B cell (primary cell): ENCODE measurements at regions not wholly inside any gene's neighbourhood (a gene's known extent, or its start where the extent isn't known, plus 50 kb on each side); places are given as distances from the start of the nearest gene placed in this dataset.
"Not testable (repeated sequence)": the region's sequence is repeated elsewhere in the genome, so short reads cannot be mapped to it uniquely, and the experiment has no call there.

Source experiments
- EZH2 ChIP-seq: IDR thresholded peaks from 2 replicates; pipeline ENCODE4 v1.6.1; 2012; ENCODE audit warnings: borderline replicate concordance, low read depth, mild to moderate bottlenecking, moderate library complexity, low read length; ENCODE audit not compliant: insufficient read depth, poor library complexity, severe bottlenecking
- TF ChIP-seq, protein P1 (sequence below): fragments of 200-600 bp; IDR thresholded peaks from one replicate; pipeline ENCODE4 v1.8.0; 2022; ENCODE audit warnings: antibody characterized with exemption, mild to moderate bottlenecking

DNA sequence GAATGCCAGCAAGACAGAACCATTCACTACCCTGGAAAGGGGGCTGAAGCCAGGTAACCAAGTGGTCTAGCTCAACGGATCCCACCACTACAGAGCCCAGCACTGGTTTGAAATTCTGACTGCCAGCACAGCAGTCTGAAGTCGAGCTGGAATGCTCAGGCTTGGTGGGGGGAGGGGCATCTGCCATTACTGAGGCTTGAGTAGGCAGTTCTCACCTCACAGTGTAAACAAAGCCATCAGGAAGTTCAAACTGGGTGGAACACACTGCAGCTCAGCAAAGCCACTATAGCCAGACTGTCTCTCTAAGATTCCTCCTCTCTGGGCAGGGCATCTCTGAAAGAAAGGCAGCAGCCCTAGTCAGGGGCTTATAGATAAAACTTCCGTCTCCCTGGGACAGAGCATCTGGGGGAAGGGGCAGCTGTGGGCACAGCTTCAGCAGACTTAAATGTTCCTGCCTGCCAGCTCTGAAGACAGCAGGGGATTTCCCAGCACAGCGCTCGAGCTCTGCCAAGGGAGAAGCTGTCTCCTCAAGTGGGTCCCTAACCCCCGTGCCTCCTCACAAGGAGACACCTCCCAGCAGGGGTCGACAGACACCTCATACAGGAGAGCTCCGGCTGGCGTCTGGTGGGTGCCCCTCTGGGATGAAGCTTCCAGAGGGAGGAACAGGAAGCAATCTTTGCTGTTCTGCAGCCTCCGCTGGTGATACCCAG, 188.1 kb upstream of the EDNRA start:
- TF ChIP-seq, protein P1, sequence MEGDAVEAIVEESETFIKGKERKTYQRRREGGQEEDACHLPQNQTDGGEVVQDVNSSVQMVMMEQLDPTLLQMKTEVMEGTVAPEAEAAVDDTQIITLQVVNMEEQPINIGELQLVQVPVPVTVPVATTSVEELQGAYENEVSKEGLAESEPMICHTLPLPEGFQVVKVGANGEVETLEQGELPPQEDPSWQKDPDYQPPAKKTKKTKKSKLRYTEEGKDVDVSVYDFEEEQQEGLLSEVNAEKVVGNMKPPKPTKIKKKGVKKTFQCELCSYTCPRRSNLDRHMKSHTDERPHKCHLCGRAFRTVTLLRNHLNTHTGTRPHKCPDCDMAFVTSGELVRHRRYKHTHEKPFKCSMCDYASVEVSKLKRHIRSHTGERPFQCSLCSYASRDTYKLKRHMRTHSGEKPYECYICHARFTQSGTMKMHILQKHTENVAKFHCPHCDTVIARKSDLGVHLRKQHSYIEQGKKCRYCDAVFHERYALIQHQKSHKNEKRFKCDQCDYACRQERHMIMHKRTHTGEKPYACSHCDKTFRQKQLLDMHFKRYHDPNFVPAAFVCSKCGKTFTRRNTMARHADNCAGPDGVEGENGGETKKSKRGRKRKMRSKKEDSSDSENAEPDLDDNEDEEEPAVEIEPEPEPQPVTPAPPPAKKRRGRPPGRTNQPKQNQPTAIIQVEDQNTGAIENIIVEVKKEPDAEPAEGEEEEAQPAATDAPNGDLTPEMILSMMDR: not testable (repeated sequence)
- not testable (repeated sequence) for TF ChIP-seq EZH2
